ENCODE measurements at regions not wholly inside any gene's neighbourhood (a gene's known extent, or its start where the extent isn't known, plus 50 kb on each side); places are given as distances from the start of the nearest gene placed in this dataset.

DNA sequence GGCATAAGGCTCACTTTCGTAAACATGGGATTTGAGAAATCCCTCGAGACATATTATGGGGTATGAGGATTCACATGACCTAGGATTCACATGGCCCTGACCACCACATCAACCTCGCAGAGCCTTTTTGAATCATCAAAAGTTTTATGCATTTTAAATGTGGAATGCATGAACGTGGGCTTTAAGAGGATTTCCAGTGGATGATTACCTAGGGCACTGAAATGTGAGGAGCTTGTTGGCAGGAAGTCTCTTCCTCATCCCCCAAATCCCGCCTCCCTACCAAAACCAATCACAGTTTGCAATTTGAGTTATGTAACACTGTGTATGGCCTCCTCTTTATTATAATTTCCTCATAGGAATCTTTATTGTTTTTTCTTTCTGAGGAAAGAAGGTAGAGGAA, 659.6 kb upstream of the TBX3 start:
- TF ChIP-seq, protein P1, sequence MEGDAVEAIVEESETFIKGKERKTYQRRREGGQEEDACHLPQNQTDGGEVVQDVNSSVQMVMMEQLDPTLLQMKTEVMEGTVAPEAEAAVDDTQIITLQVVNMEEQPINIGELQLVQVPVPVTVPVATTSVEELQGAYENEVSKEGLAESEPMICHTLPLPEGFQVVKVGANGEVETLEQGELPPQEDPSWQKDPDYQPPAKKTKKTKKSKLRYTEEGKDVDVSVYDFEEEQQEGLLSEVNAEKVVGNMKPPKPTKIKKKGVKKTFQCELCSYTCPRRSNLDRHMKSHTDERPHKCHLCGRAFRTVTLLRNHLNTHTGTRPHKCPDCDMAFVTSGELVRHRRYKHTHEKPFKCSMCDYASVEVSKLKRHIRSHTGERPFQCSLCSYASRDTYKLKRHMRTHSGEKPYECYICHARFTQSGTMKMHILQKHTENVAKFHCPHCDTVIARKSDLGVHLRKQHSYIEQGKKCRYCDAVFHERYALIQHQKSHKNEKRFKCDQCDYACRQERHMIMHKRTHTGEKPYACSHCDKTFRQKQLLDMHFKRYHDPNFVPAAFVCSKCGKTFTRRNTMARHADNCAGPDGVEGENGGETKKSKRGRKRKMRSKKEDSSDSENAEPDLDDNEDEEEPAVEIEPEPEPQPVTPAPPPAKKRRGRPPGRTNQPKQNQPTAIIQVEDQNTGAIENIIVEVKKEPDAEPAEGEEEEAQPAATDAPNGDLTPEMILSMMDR (conservative IDR thresholded peaks at IDR 0.05): no peak

GRCh38 chr12:115343008-115343407, 659.0 kb upstream of the TBX3 start:
- TF ChIP-seq, protein P1 (conservative IDR thresholded peaks at IDR 0.05): no peak
- no peak overlapping the region for H3K27ac ChIP-seq

More for the DNA sequence above, 659.6 kb upstream of the TBX3 start:
- H3K27ac ChIP-seq: no peak overlapping the region

DNA sequence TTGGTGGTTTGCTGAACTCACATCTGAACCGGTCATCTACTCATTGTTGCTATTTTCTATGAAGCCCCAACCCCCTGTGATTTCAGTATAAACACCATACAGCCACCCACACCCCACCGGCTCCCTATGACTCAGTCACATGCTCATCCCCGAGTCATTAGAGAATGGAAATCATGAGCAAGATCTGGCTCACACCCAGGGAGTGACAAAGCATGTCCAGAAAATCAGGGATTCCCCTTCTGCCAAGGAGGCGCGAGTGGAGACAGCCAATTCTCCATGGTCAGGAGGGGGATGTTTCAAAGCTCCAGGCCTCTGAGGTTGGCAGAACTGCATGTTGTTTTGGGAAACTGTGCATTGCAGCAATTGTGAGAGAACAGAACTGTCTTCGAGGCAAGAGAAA, 657.5 kb upstream of the TBX3 start:
- no peak overlapping the region for H3K27ac ChIP-seq
- TF ChIP-seq, protein P1 (conservative IDR thresholded peaks at IDR 0.05): no peak

GRCh38 chr12:115338566-115339294, 654.8 kb upstream of the TBX3 start:
- TF ChIP-seq, protein P1 (conservative IDR thresholded peaks at IDR 0.05): no peak
- H3K27ac ChIP-seq: no peak overlapping the region

DNA sequence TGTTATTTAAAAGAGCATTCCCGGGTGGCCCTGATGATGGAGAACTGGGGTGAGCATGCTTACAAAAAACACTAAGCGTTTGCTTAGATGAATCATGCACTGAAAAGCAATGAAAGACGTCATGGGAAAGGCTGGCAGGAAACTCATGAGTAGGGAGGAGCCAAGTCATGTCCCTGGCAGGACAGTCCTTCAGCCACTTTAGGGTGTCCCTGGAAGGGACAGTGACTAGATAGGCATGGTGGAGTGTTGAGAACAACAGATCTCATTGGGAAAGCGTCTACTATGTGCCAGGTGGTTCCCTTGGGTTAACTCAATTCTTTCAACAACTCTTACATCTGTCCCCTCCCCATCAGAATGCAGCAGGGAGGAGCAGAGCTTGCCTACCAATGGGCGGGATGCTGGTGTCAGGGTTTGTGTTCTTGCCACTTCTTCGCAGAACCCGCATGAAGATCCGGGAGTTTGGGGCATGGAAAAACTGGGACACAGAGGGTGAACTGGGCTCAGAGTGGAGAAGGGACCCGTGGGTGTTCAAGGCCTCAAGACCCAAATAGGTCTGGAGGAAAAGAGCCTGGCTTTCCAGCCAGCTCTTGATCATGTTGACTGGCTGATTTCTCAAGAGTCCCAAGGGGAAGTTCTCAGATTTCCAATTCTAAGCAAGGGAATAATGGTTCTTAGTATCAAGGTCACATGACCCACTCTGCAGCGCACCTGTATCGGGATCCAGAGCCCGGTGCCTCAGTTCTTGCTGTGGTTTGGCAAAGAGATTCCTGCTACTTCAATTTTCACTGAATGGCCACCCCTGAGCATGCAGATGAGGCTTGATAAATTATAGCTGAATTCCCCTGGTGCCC, 653.9 kb upstream of the TBX3 start:
- TF ChIP-seq, protein P1 (conservative IDR thresholded peaks at IDR 0.05): no peak
- H3K27ac ChIP-seq: no peak overlapping the region

- no peak overlapping the region for H3K27ac ChIP-seq
- TF ChIP-seq, protein P1 (conservative IDR thresholded peaks at IDR 0.05): no peak
Observed at GRCh38 chr12:115336506-115336905, 652.5 kb upstream of the TBX3 start.

DNA sequence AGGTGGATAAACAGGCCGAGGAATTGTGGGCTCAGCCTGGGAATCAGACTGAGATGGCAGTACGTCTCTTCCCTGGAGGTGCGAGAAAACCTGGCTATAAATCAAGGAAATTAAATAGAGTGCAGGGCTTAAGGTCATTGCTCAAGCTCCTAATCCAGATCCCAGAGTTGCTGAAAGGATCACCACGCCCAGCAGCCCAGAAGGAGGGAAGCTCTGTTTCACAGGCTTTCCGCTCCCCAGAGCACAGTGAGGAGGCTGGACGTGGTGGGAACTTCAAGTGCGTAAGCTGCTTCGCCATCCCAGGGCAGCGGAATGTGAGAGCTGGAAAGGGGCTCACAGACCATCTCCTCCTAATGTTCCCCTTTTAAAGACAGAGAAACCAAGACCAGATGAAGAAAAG, 651.6 kb upstream of the TBX3 start:
- TF ChIP-seq, protein P1 (conservative IDR thresholded peaks at IDR 0.05): no peak
- H3K27ac ChIP-seq: no peak overlapping the region; the same call in 1 of the 2 replicates
